Suppressor macrophage (primary cell): ENCODE measurements at regions not wholly inside any gene's neighbourhood (a gene's known extent, or its start where the extent isn't known, plus 50 kb on each side); places are given as distances from the start of the nearest gene placed in this dataset.
A peak's percentile ranks its signal among the peaks of the same experiment; 100 is the strongest.

Experiments used
- DNase-seq, 4 experiments: peaks; one replicate each; pipeline ENCODE4 v3.0.0-alpha.2; 2020 to 2022

- no peak for DNase-seq
Observed at GRCh38 chr9:96183751-96184150, 118.2 kb downstream of the HSD17B3 start.

- no peak for DNase-seq
Observed at GRCh38 chr9:96178153-96178552, 123.8 kb downstream of the HSD17B3 start.

DNA sequence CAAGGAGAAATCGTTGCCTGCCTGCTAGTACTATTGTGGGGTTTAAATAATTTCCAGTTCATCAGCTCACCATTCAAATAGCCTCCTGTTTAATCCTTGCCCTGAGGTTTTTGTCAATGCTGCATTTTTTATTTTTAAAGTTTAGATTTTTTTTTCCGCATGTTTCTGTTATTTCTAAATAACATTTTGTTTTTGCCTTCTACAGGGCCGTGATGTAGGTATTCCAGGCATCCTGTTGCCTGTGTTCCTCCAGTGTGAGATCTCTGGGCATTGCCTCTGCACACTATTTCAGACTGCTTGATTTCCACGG is 124.3 kb downstream of the HSD17B3 start:
- DNase-seq = no peak

- DNase-seq = no peak
Observed at GRCh38 chr9:96177005-96177718, 124.8 kb downstream of the HSD17B3 start.

- DNase-seq = no peak
Observed at GRCh38 chr9:96175796-96176195, 126.2 kb downstream of the HSD17B3 start.

- no peak for DNase-seq
Observed at GRCh38 chr9:96175001-96175400, 127.0 kb downstream of the HSD17B3 start.

GRCh38 chr9:96174371-96174770 is 127.6 kb downstream of the HSD17B3 start:
- no peak for DNase-seq

GRCh38 chr9:96173640-96174039 is 128.3 kb downstream of the HSD17B3 start:
- DNase-seq = no peak

- DNase-seq = no peak
Observed at GRCh38 chr9:96172797-96173196, 129.2 kb downstream of the HSD17B3 start.

GRCh38 chr9:96171728-96172127 is 130.2 kb downstream of the HSD17B3 start:
- DNase-seq = no peak

DNA sequence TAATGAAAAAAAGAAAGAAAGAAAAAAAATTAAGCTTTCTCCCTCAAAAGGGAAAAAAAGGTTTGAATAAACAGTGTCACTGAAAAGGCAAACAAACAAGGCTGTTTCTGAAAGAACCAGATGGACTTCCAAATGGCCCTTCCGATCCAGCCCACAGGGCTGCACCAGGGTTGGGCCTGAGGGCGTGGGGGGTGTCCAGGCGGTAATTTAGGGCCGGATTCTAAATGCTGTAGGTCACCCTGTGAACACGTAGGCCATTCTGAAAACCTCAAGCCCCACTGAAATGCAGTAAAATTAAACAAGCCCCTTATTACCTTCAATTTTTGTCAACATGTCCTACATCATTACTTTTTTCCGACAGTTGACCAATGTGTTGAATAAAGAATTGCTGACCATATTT is 132.1 kb downstream of the HSD17B3 start:
- DNase-seq = no peak

DNA sequence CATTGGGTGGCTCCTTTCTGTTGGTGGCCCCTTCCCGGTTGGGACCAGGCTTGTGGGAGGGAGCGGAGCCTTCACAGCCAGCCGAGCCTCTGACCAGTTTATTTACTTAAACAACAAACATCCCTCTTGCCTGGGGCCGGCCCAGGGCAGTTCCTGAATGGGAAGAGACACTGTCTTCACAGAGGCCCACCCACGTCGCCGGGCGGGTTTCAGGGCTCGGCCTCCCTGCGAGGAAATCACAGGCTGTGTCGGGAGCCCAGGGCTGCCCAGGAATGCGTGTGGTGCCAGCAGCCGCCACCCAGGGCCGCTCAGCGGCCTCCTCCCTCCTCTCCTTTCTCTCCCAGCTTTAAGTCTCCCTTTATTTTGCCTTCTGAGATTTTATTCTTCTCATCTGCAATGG is 132.5 kb downstream of the HSD17B3 start:
- no peak for DNase-seq

DNA sequence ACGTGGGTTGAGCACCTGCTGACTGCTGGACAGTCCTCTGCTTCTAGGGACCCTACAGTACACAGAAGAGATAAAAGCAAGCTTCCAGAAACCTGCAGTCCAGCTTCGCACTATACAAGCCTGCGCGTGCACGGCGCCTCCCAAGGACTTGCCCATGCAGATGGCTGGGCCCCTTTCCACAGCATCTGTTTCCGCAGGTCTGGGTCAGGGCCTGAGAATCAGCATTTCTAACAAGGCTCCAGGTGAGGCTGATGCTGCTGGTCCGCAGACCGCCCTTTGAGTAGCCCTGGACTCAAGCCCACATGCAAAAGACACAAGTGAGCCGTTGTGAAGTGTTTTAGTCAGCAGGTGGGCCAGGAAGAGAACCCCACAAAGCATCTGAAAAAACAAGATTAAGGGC is 133.1 kb downstream of the HSD17B3 start:
- no peak for DNase-seq

DNA sequence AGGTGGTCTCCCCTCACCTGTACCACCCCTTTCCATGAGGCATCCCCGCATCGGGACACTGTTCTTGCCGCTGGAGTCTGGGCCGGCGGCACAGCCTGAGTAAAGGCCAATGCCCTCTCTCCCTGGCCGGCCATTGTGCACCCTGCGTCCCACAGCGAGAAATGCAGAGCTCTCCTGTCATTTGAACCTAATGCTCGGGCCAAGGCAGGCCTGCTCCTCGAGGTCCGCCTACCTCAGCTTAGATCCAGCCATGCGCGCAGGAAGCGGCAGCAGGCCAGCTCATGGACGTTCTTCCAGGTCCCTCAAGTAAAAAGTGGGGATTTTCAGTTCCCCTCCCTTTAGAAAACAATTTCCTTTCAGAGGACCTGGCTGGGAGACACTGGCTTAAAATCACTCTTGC is 135.0 kb downstream of the HSD17B3 start:
- DNase-seq = no peak

GRCh38 chr9:96164268-96164683 is 137.7 kb downstream of the HSD17B3 start:
- no peak for DNase-seq

DNA sequence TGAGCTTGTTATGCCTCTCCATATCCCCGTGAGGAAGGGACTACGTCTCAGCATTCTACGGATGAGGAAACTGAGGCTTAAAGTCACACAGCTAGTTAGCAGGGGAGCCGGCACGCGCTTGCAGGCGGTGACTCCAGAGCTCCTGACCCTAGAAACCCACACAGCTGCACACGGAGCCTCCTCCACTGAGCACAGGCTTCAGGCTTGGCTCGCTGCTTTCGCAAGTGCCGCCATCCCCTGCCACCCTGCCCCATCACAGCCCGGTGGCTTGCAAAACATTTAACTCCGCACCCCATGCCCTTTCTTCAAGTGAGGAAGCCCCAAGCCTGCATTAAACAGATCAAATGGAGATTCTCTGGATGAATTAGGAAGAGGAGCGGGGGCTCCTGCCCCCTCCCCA is 138.3 kb downstream of the HSD17B3 start:
- DNase-seq = peak; percentile 21 to 48 (median 34)

DNA sequence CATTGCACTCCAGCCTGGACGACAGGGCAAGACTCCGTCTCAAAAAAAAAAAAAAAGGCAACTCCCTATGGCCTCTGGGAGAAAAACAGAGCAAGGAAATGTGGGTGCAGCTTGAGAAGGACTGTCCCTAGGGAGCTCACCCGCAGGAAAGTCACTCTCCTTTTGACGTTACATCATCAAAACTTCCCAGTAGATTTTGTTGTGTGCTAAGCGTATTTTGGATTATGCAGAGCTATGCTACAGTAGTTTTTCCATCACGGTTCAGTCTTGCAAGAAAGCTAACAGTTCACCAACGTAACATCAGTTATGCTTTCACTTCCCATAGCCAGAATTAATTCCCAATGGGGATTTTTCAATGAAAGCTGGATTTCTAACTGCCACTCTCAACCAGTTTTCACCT is 138.8 kb downstream of the HSD17B3 start:
- peak in 2 of 4 experiments; percentile 35 to 57 for DNase-seq

DNA sequence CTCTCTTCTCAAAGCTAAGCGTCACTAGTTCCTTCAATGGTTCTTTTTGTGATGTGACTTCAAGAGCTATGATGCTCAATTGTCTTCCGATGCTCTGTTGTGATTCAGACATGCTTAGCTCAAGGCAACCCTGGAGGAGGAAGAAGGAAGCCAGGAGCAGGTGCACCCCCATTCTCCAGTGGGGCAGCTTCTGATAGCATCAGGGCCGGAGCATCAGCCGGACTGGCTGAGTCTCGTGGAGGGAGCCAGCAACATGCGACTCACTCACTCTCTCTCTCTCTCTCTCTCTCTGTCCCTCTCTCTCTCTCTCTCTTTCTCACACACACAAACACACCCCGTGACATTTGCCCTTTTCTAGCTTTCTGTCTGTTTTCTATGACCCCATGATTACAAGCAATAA is 140.2 kb downstream of the HSD17B3 start:
- no peak for DNase-seq

GRCh38 chr9:96160866-96161265 is 141.1 kb downstream of the HSD17B3 start:
- DNase-seq = no peak

- DNase-seq = no peak
Observed at GRCh38 chr9:96160168-96160567, 141.8 kb downstream of the HSD17B3 start.

GRCh38 chr9:96159596-96159995 is 142.4 kb downstream of the HSD17B3 start:
- no peak for DNase-seq

DNA sequence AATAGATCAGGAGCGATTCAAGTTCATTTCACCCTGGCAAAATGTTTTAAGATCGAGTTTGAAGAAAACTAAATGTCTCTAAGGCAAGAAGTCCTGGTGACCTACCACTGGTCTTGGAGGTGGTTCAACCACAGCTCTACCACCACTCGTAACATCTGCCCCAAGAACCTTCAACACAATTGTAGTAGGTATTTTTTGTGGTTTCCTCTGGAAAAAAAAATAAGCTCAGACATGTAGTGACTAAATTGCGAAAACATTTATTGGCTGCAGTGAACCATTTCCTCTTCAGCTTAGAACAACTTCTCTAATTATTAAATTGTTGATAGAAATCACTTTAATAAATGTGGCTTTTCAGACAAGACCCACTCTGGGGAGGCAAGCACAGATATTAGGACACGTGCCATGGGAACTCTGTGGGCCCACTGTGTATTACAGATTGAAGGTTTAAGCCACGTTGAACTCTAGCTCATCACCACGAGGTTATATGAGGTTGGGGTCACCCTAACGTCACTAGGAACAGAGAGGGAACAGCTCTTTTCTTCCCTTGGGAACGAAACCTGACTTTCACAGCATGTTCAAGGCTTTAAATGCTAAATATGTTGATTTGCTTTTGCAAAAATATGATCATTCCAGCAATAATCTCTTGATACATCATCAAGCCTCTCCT is 142.9 kb downstream of the HSD17B3 start:
- DNase-seq = peak in 3 of 4 experiments; percentile 36 to 51 (median 38)

GRCh38 chr9:96158147-96158546 is 143.8 kb downstream of the HSD17B3 start:
- DNase-seq = no peak

- no peak for DNase-seq
Observed at GRCh38 chr9:96157675-96158074, 144.3 kb downstream of the HSD17B3 start.
